ENCODE measurements at regions not wholly inside any gene's neighbourhood (a gene's known extent, or its start where the extent isn't known, plus 50 kb on each side); places are given as distances from the start of the nearest gene placed in this dataset.
A peak's percentile ranks its signal among the peaks of the same experiment; 100 is the strongest.

DNA sequence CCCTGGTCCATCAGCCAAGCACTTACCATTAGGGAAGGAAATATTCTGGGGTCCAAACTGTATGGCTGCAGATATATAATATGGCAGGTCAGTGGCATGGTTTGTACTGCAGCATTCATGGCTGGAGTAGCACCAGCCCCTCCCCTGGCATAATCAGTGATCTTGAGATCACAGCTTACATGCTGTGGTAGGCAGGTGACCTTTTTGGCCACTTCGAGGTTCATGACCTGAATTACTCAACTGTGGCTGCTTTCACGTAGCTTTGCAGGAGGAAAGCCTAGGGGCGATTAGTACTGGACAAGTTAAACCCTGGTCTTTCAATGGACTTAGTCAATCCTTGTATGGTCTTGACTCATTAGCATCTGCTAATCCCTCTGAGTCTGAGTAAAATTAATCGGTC is 169.8 kb downstream of the SPRY2 start:
- peak in 1 of 2 experiments; percentile 72 for DNase-seq
- no peaks in the 10 kb centered on the region for H3K27me3 ChIP-seq (ENCODE audit: insufficient read depth, low read depth)
- intact Hi-C loops (cut with micrococcal nuclease; ENCODE audit: unreplicated experiment): no loop called here
- CTCF ChIA-PET: no interaction called here
- H3K79me2 ChIP-seq (ENCODE audit: low read depth): no peaks in the 10 kb centered on the region
- no peaks in the 10 kb centered on the region for H3K9me2 ChIP-seq (ENCODE audit: insufficient read depth)
- no peak overlapping the region for H3K4me3 ChIP-seq
- TF ChIP-seq EZH2 (IDR thresholded peaks at IDR 0.05; ENCODE audit: low read depth): no peak
- TF ChIP-seq, protein P1, sequence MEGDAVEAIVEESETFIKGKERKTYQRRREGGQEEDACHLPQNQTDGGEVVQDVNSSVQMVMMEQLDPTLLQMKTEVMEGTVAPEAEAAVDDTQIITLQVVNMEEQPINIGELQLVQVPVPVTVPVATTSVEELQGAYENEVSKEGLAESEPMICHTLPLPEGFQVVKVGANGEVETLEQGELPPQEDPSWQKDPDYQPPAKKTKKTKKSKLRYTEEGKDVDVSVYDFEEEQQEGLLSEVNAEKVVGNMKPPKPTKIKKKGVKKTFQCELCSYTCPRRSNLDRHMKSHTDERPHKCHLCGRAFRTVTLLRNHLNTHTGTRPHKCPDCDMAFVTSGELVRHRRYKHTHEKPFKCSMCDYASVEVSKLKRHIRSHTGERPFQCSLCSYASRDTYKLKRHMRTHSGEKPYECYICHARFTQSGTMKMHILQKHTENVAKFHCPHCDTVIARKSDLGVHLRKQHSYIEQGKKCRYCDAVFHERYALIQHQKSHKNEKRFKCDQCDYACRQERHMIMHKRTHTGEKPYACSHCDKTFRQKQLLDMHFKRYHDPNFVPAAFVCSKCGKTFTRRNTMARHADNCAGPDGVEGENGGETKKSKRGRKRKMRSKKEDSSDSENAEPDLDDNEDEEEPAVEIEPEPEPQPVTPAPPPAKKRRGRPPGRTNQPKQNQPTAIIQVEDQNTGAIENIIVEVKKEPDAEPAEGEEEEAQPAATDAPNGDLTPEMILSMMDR (conservative IDR thresholded peaks at IDR 0.05): no peak
- no peak overlapping the region for H3K27ac ChIP-seq
- no TSS peak for BruUV-seq (replicated peaks)
- no peak overlapping the region for H2AFZ ChIP-seq
- no peaks in the 10 kb centered on the region for H3K36me3 ChIP-seq (ENCODE audit: low read depth)
- H3K9me3 ChIP-seq (ENCODE audit: insufficient read depth, low read depth): no peaks in the 10 kb centered on the region; the same call in 1 of the 2 replicates
- no peak overlapping the region for H3K4me2 ChIP-seq
- no peaks in the 10 kb centered on the region for H3F3A ChIP-seq (ENCODE audit: insufficient read depth, low read depth)
- H3K4me1 ChIP-seq (replicated peaks; ENCODE audit: insufficient read depth): peaks cover 13% of the 10 kb centered on the region
- no peaks in the 10 kb centered on the region for H4K20me1 ChIP-seq (ENCODE audit: insufficient read depth)
- POLR2A ChIA-PET (ENCODE audit: unreplicated experiment): no interaction called here

DNA sequence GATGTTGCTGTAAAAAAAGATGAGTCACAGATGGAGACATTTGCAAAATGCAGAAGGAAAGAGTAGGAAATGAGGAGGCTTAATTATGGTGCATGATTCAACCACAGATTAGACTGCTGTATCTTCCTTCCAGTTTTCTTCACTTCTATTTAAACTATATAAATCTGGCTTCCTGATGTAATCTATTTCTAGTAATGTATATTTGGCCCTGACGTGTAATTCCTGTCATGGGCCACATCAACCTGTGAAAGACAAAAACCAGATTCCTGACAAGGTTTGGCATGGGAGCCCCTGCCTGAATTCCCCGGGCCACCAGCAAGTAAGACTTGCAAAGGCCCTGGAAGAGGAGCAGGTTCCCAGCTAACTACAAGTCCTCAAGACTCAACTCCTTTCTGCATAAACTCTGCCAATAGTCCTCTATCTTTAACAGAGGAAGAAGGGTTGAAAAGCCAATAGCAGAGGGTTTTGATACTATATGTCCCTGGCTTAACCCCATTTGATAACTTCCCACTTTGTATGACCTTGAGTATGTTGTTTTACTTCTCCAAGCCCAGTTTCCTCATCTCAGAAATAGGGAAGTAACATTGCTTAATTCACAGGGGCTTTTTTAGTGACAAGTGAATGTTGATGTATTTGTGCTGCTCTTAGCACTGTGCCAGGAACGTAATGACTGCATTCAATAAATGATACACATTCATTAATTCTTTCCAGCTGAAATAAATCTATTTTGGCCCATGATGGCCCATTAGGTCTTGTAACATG is 172.7 kb downstream of the SPRY2 start:
- H3K36me3 ChIP-seq (ENCODE audit: low read depth): no peaks in the 10 kb centered on the region
- H3K9me2 ChIP-seq (ENCODE audit: insufficient read depth): no peaks in the 10 kb centered on the region
- H3K27ac ChIP-seq: no peak overlapping the region
- no peak overlapping the region for H3K4me3 ChIP-seq
- intact Hi-C loops (cut with micrococcal nuclease; ENCODE audit: unreplicated experiment): no loop called here
- H3K27me3 ChIP-seq (ENCODE audit: insufficient read depth, low read depth): no peaks in the 10 kb centered on the region
- BruUV-seq (replicated peaks): no TSS peak
- no peak for TF ChIP-seq EZH2 (IDR thresholded peaks at IDR 0.05; ENCODE audit: low read depth)
- no peak overlapping the region for H3K4me2 ChIP-seq
- H3K79me2 ChIP-seq (ENCODE audit: low read depth): no peaks in the 10 kb centered on the region
- no peak overlapping the region for H2AFZ ChIP-seq
- ChIA-PET POLR2A (ENCODE audit: unreplicated experiment) (no interaction called here), CTCF (no interaction called here)
- DNase-seq: no peak
- no peaks in the 10 kb centered on the region for H4K20me1 ChIP-seq (ENCODE audit: insufficient read depth)
- no peaks in the 10 kb centered on the region; the same call in 1 of the 2 replicates for H3K9me3 ChIP-seq (ENCODE audit: insufficient read depth, low read depth)
- peaks cover 13% of the 10 kb centered on the region for H3K4me1 ChIP-seq (replicated peaks; ENCODE audit: insufficient read depth)
- H3F3A ChIP-seq (ENCODE audit: insufficient read depth, low read depth): no peaks in the 10 kb centered on the region

- intact Hi-C loops (cut with micrococcal nuclease; ENCODE audit: unreplicated experiment): no loop called here
- Histone ChIP-seq H3F3A (ENCODE audit: insufficient read depth, low read depth) (no peaks in the 10 kb centered on the region), H3K9me2 (ENCODE audit: insufficient read depth) (no peaks in the 10 kb centered on the region), H3K9me3 (ENCODE audit: insufficient read depth, low read depth) (no peaks in the 10 kb centered on the region; the same call in 1 of the 2 replicates), H3K79me2 (ENCODE audit: low read depth) (no peaks in the 10 kb centered on the region), H3K4me2 (no peak overlapping the region), H4K20me1 (ENCODE audit: insufficient read depth) (no peaks in the 10 kb centered on the region), H3K4me1 (replicated peaks; ENCODE audit: insufficient read depth) (peaks cover 10% of the 10 kb centered on the region), H3K27ac (no peak overlapping the region), H3K36me3 (ENCODE audit: low read depth) (no peaks in the 10 kb centered on the region), H3K4me3 (no peak overlapping the region), H2AFZ (no peak overlapping the region), H3K27me3 (ENCODE audit: insufficient read depth, low read depth) (no peaks in the 10 kb centered on the region)
- TF ChIP-seq, protein P1 (conservative IDR thresholded peaks at IDR 0.05): no peak
- TF ChIP-seq EZH2 (IDR thresholded peaks at IDR 0.05; ENCODE audit: low read depth): no peak
- DNase-seq: no peak
- ChIA-PET CTCF (no interaction called here), POLR2A (ENCODE audit: unreplicated experiment) (no interaction called here)
- no TSS peak for BruUV-seq (replicated peaks)
Observed at GRCh38 chr13:80166352-80166751, 174.6 kb downstream of the SPRY2 start.

DNA sequence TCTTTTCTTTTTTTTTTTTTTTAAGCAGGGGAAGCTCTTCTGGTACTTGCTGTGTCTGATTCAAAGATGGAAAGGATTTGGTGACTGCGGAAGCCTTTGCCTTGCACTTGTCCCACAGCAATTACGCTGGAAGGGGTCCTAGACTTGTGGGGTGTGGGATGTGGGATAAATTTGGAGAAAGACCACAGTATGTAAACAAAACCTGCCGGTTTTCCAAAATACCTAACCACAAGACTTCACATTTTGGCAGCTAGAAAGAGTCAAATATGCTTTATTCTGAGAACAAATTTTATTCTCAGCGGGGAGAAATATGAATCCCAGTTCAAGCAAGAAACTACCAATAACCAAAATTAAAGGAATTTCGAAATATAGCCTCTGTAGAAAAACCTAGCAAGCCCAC is 176.5 kb downstream of the SPRY2 start:
- no peak overlapping the region for H3K27ac ChIP-seq
- no peaks in the 10 kb centered on the region for H3K36me3 ChIP-seq (ENCODE audit: low read depth)
- intact Hi-C loops (cut with micrococcal nuclease; ENCODE audit: unreplicated experiment): no loop called here
- H3K27me3 ChIP-seq (ENCODE audit: insufficient read depth, low read depth): no peaks in the 10 kb centered on the region
- H3K4me1 ChIP-seq (replicated peaks; ENCODE audit: insufficient read depth): no peaks in the 10 kb centered on the region
- no peaks in the 10 kb centered on the region for H3K9me2 ChIP-seq (ENCODE audit: insufficient read depth)
- no peak for DNase-seq
- ChIA-PET POLR2A (ENCODE audit: unreplicated experiment) (no interaction called here), CTCF (no interaction called here)
- no peaks in the 10 kb centered on the region; the same call in 1 of the 2 replicates for H3K9me3 ChIP-seq (ENCODE audit: insufficient read depth, low read depth)
- no peaks in the 10 kb centered on the region for H3K79me2 ChIP-seq (ENCODE audit: low read depth)
- no peak overlapping the region for H2AFZ ChIP-seq
- BruUV-seq (replicated peaks): no TSS peak
- no peaks in the 10 kb centered on the region for H3F3A ChIP-seq (ENCODE audit: insufficient read depth, low read depth)
- H4K20me1 ChIP-seq (ENCODE audit: insufficient read depth): no peaks in the 10 kb centered on the region
- no peak for TF ChIP-seq EZH2 (IDR thresholded peaks at IDR 0.05; ENCODE audit: low read depth)
- TF ChIP-seq, protein P1 (conservative IDR thresholded peaks at IDR 0.05): no peak
- no peak overlapping the region for H3K4me3 ChIP-seq
- H3K4me2 ChIP-seq: no peak overlapping the region
